ENCODE measurements at regions not wholly inside any gene's neighbourhood (a gene's known extent, or its start where the extent isn't known, plus 50 kb on each side); places are given as distances from the start of the nearest gene placed in this dataset.

- Histone ChIP-seq H3K4me1 (replicated peaks in 1 of 2) (no peaks in the 10 kb centered on the region), H3K36me3 (replicated peaks in 1 of 2) (no peaks in the 10 kb centered on the region), H3K4me3 (no peak overlapping the region), H3K27me3 (no peaks in the 10 kb centered on the region), H3K9me3 (replicated peaks in 1 of 3) (no peaks in the 10 kb centered on the region), H3K27ac (no peak overlapping the region)
- 62 to 75% (median 68%) methylated on average over 1 of the region's 1 CpG for WGBS, 4 donors
- DNase-seq = no peak
- intact Hi-C loops (cut with DNase I) = loop anchor here in 1 of 2 donors (10.0 kb wide), 1 partner anchor 56 kb away; no protein-coding TSS in a partner anchor
- no peak for TF ChIP-seq POLR2A (IDR thresholded peaks at IDR 0.05)
- TF ChIP-seq, protein P1, sequence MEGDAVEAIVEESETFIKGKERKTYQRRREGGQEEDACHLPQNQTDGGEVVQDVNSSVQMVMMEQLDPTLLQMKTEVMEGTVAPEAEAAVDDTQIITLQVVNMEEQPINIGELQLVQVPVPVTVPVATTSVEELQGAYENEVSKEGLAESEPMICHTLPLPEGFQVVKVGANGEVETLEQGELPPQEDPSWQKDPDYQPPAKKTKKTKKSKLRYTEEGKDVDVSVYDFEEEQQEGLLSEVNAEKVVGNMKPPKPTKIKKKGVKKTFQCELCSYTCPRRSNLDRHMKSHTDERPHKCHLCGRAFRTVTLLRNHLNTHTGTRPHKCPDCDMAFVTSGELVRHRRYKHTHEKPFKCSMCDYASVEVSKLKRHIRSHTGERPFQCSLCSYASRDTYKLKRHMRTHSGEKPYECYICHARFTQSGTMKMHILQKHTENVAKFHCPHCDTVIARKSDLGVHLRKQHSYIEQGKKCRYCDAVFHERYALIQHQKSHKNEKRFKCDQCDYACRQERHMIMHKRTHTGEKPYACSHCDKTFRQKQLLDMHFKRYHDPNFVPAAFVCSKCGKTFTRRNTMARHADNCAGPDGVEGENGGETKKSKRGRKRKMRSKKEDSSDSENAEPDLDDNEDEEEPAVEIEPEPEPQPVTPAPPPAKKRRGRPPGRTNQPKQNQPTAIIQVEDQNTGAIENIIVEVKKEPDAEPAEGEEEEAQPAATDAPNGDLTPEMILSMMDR (IDR thresholded peaks at IDR 0.05) = no peak
Observed at GRCh38 chr7:111660478-111660877, 98.2 kb upstream of the IMMP2L start.

DNA sequence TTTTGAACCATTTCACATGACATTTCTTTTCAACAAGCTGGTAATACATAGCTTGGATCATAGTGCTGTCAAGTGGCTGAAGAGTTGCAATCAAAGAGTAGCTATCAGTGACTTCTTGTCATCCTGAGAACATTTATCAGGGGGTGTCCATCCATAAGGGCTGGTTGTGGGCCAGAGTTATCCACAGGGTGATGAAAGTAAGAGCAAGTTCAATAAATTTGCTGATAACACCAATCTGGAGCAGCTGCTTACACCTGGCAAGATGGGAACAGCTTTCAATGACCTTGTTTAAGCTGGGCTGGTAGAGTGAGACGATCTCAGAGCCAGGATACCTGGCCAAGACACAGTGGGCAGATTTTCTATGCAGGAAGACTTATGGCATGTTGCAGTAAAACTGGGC is 96.3 kb upstream of the IMMP2L start:
- no peaks in the 10 kb centered on the region for H3K36me3 ChIP-seq (replicated peaks in 1 of 2)
- intact Hi-C loops (cut with DNase I) = no loop called here
- TF ChIP-seq, protein P1 (IDR thresholded peaks at IDR 0.05) = no peak
- no peak for TF ChIP-seq POLR2A (IDR thresholded peaks at IDR 0.05)
- no peak overlapping the region for H3K27ac ChIP-seq
- H3K4me1 ChIP-seq (replicated peaks in 1 of 2) = no peaks in the 10 kb centered on the region
- DNase-seq = no peak
- no peaks in the 10 kb centered on the region for H3K27me3 ChIP-seq
- no peak overlapping the region for H3K4me3 ChIP-seq
- 45 to 75% (median 62%) methylated on average over 1 of the region's 1 CpG for WGBS, 4 donors
- H3K9me3 ChIP-seq (replicated peaks in 1 of 3) = no peaks in the 10 kb centered on the region

DNA sequence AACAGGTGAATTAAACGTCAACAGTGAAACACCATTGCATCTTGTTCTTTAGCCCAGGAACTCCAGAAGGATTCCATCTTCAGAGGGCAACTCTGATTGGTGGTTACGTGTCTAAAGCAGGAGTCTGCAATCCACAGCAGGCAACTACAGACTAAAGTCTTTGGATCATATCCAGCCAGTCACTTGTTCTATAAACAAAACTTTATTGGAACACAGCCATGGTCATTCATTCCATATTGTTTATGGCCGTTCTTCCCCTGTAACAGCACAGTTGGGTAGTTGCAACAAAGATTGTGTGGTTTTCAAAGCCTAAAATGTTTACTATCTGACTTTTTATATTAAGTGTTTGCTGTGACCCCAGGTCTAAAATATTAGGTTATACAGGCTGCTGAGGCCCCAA is 94.7 kb upstream of the IMMP2L start:
- Histone ChIP-seq H3K4me1 (replicated peaks in 1 of 2) (no peaks in the 10 kb centered on the region), H3K27me3 (no peaks in the 10 kb centered on the region), H3K4me3 (no peak overlapping the region), H3K27ac (no peak overlapping the region), H3K36me3 (replicated peaks in 1 of 2) (no peaks in the 10 kb centered on the region), H3K9me3 (replicated peaks in 1 of 3) (no peaks in the 10 kb centered on the region)
- 55 to 73% (median 67%) methylated on average over 3 of the region's 3 CpGs for WGBS, 4 donors
- intact Hi-C loops (cut with DNase I) = no loop called here
- TF ChIP-seq, protein P1 (IDR thresholded peaks at IDR 0.05) = no peak
- TF ChIP-seq POLR2A (IDR thresholded peaks at IDR 0.05) = no peak
- DNase-seq = no peak

DNA sequence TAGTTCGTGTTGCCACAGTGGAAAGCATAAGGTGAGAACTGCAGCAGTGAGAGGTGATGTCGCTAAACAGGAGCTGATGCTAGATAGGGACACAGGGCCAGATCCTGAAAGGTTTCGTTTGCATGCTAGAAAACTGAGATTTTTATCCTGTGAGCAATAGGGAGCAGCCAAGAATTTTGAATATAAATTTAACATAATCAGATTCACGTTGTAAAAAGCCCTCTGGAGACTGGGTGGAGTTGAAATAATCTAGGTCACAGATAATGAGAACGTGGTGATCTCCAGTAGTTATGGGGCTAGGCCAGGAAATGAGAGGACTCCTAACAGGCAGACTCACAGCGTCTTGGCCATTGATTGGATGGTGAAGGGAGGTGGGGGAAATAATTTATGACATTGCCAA is 92.1 kb upstream of the IMMP2L start:
- no peak for DNase-seq
- no peak for TF ChIP-seq POLR2A (IDR thresholded peaks at IDR 0.05)
- TF ChIP-seq, protein P1 (IDR thresholded peaks at IDR 0.05) = no peak
- WGBS, 4 donors = 50 to 62% (median 59%) methylated on average over 6 of the region's 6 CpGs
- intact Hi-C loops (cut with DNase I) = no loop called here
- no peak overlapping the region for H3K27ac ChIP-seq
- H3K4me3 ChIP-seq = no peak overlapping the region
- no peaks in the 10 kb centered on the region for H3K36me3 ChIP-seq (replicated peaks in 1 of 2)
- no peaks in the 10 kb centered on the region for H3K9me3 ChIP-seq (replicated peaks in 1 of 3)
- H3K4me1 ChIP-seq (replicated peaks in 1 of 2) = no peaks in the 10 kb centered on the region
- H3K27me3 ChIP-seq = no peaks in the 10 kb centered on the region

Measured in adrenal gland (tissue), 9 donors.